Endothelial cell of umbilical vein (primary cell): ENCODE measurements at regions not wholly inside any gene's neighbourhood (a gene's known extent, or its start where the extent isn't known, plus 50 kb on each side); places are given as distances from the start of the nearest gene placed in this dataset.

Experiments
- BruUV-seq: library from RNA; stranded (reverse); fragments of 400-500 nt; replicated peaks from 2 replicates; lab custom pipeline; 2021; lab: Mats Ljungman, UMichigan
- CTCF ChIA-PET: fragments of 300-600, 350-600 bp; sonication (Branson Sonifier 250); formaldehyde crosslinking; loops from one replicate; lab custom pipeline; 2021; ENCODE audit warnings: antibody characterized with exemption, inconsistent platforms; lab: Charles Lee
- POLR2A ChIA-PET: fragments of 300-600, 350-600 bp; sonication (Branson Sonifier 250); formaldehyde crosslinking; loops from one replicate; lab custom pipeline; 2021; ENCODE audit warnings: antibody characterized with exemption, inconsistent platforms; lab: Charles Lee
- DNase-seq: peaks from one replicate; pipeline ENCODE4 v3.0.0-alpha.2; 2011; ENCODE audit warnings: low read depth, low spot score
- FAIRE-seq: peaks from 2 replicates; lab custom pipeline; 2011; peaks lifted over from hg19 to GRCh38; lab: Jason Lieb, UNC
- H2AFZ ChIP-seq: 2 replicates; pipeline ENCODE4 v1.6.0; 2012; ENCODE audit warnings: low read depth, low read length, control low read depth, inconsistent platforms
- H3K27ac ChIP-seq: 2 replicates; pipeline ENCODE4 v1.5.1; 2011; ENCODE audit warnings: low read depth, mild to moderate bottlenecking, control low read depth, low read length, moderate library complexity; ENCODE audit not compliant: insufficient read depth
- H3K27me3 ChIP-seq, 2 experiments: 2 replicates each; pipeline versions ENCODE4 v1.6.0 to v1.6.1; 2011; ENCODE audit warnings: low read length in 2 of 2, mixed read lengths in 1 of 2; ENCODE audit not compliant: control insufficient read depth in 2 of 2, insufficient read depth in 2 of 2
- H3K36me3 ChIP-seq, 2 experiments: 2 replicates in 1 of 2; 3 replicates in 1 of 2; pipeline ENCODE4 v1.5.1; 2011; ENCODE audit warnings: low read length in 2 of 2, mild to moderate bottlenecking in 1 of 2, moderate library complexity in 1 of 2; ENCODE audit not compliant: control insufficient read depth in 2 of 2, insufficient read depth in 2 of 2; ENCODE audit errors: extremely low read depth in 1 of 2
- H3K4me1 ChIP-seq: 3 replicates; pipeline ENCODE4 v1.5.1; 2011; ENCODE audit warnings: mild to moderate bottlenecking, low read length; ENCODE audit not compliant: control insufficient read depth, insufficient read depth; ENCODE audit errors: extremely low read depth
- H3K4me2 ChIP-seq: 2 replicates; pipeline ENCODE4 v1.6.1; 2011; ENCODE audit warnings: low read length, control low read depth, mixed read lengths; ENCODE audit not compliant: insufficient read depth
- H3K4me3 ChIP-seq, 3 experiments: fragments of 200-600 bp in 1 of 3; sonication (generic), shearing (Covaris generic) in 1 of 3; replicated peaks in 1 of 3; 2 replicates each; pipeline ENCODE4 v1.5.1; 2011 to 2016; ENCODE audit warnings: control low read depth in 3 of 3, low read length in 3 of 3, mild to moderate bottlenecking in 2 of 3, inconsistent platforms in 1 of 3, low read depth in 1 of 3, moderate library complexity in 1 of 3; ENCODE audit not compliant: insufficient read depth in 1 of 3
- H3K79me2 ChIP-seq: 2 replicates; pipeline ENCODE4 v1.6.0; 2012; ENCODE audit warnings: low read length, inconsistent platforms; ENCODE audit not compliant: control insufficient read depth, insufficient read depth
- H3K9ac ChIP-seq: replicated peaks from 2 replicates; pipeline ENCODE3; 2011; ENCODE audit warnings: low read length, control low read depth; ENCODE audit not compliant: insufficient read depth; ENCODE audit errors: extremely low read depth
- H3K9me1 ChIP-seq: replicated peaks from 3 replicates; pipeline ENCODE4 v1.6.0; 2011; ENCODE audit warnings: mild to moderate bottlenecking, low read length; ENCODE audit not compliant: control insufficient read depth, insufficient read depth; ENCODE audit errors: extremely low read depth
- H3K9me3 ChIP-seq: replicated peaks from 2 replicates; pipeline ENCODE4 v1.5.1; 2012; ENCODE audit warnings: low read length, inconsistent platforms; ENCODE audit not compliant: control insufficient read depth, insufficient read depth
- H4K20me1 ChIP-seq: replicated peaks from 2 replicates; pipeline ENCODE3; 2011; ENCODE audit warnings: mild to moderate bottlenecking, low read length; ENCODE audit not compliant: control insufficient read depth, insufficient read depth; ENCODE audit errors: extremely low read depth
- CTCF ChIP-seq, 2 donors: IDR thresholded peaks; 1 replicate in 1 of 2; 2 replicates in 1 of 2; pipeline ENCODE4 v1.5.1; 2011; ENCODE audit warnings: low read length in 2 of 2, mild to moderate bottlenecking in 2 of 2, moderate library complexity in 2 of 2, control low read depth in 1 of 2, inconsistent platforms in 1 of 2, low read depth in 1 of 2; ENCODE audit not compliant: insufficient read depth in 1 of 2; ENCODE audit errors: extremely low read depth in 1 of 2
- EZH2 ChIP-seq: IDR thresholded peaks from 2 replicates; pipeline ENCODE4 v1.6.1; 2012; ENCODE audit warnings: borderline replicate concordance, low read depth, mild to moderate bottlenecking, moderate library complexity, low read length, inconsistent platforms; ENCODE audit not compliant: severe bottlenecking
- FOS ChIP-seq: IDR thresholded peaks from 2 replicates; pipeline ENCODE4 v1.6.1; 2011; ENCODE audit warnings: mild to moderate bottlenecking, low read length, moderate library complexity, borderline replicate concordance; ENCODE audit not compliant: insufficient read depth
- GATA2 ChIP-seq: IDR thresholded peaks from 2 replicates; pipeline ENCODE4 v1.7.0; 2011; ENCODE audit warnings: low read depth, mild to moderate bottlenecking, moderate library complexity, mixed read lengths, low read length; ENCODE audit not compliant: insufficient read length, insufficient read depth
- JUN ChIP-seq: IDR thresholded peaks from 2 replicates; pipeline ENCODE4 v1.6.1; 2011; ENCODE audit warnings: borderline replicate concordance, low read depth; ENCODE audit not compliant: insufficient read length, insufficient read depth
- MAX ChIP-seq: IDR thresholded peaks from 2 replicates; pipeline ENCODE4 v1.6.1; 2011; ENCODE audit not compliant: insufficient read depth, insufficient read length
- MYC ChIP-seq: IDR thresholded peaks from one replicate; pipeline ENCODE4 v1.6.1; 2011; ENCODE audit warnings: mild to moderate bottlenecking, low read depth, low read length
- POLR2A ChIP-seq: IDR thresholded peaks from 2 replicates; pipeline ENCODE4 v1.6.1; 2012; ENCODE audit warnings: low read depth, mild to moderate bottlenecking, control low read depth, low read length
- POLR2AphosphoS5 ChIP-seq: IDR thresholded peaks from 2 replicates; pipeline ENCODE4 v1.6.1; 2012; ENCODE audit warnings: low read depth, mild to moderate bottlenecking, control low read depth, low read length, moderate library complexity; ENCODE audit not compliant: insufficient read depth
- dilution Hi-C: fragments of 300-500 bp; cut with MboI; formaldehyde crosslinking; loops from one replicate; pipeline ENCODE4 v1.15.0; 2019; ENCODE audit warnings: low sequenced_read_pairs; ENCODE audit not compliant: extremely low pct_ligation_motif_present
- intact Hi-C: fragments of 100-400 bp; cut with micrococcal nuclease; formaldehyde crosslinking; loops from one replicate; pipeline ENCODE4 v1.10.0; 2022

- Histone ChIP-seq H3K9ac (no peak overlapping the region), H3K79me2 (no peaks in the 10 kb centered on the region)
- intact Hi-C loops: no loop called here
These were observed 416.4 kb downstream of the BRD1 start for GRCh38 chr22:49411236-49411635.

More at GRCh38 chr22:49411236-49411635, 416.4 kb downstream of the BRD1 start:
- H3K27me3 ChIP-seq: no peaks in the 10 kb centered on the region
- no peaks in the 10 kb centered on the region for H3K9me1 ChIP-seq
- no peak for DNase-seq
- H3K4me2 ChIP-seq: no peak overlapping the region
- dilution Hi-C loops: no loop called here
- peaks cover 4% of the 10 kb centered on the region for H3K9me3 ChIP-seq
- no peaks in the 10 kb centered on the region for H3K36me3 ChIP-seq
- no TSS peak for BruUV-seq
- no peak overlapping the region for H3K27ac ChIP-seq
- no peak overlapping the region for H2AFZ ChIP-seq
- no peak overlapping the region for H3K4me3 ChIP-seq
- CTCF ChIA-PET: no interaction called here
- POLR2A ChIA-PET: no interaction called here
- TF ChIP-seq FOS: no peak
- TF ChIP-seq EZH2: no peak
- no peak for TF ChIP-seq GATA2
- no peak for TF ChIP-seq POLR2AphosphoS5
- no peak for TF ChIP-seq POLR2A
- TF ChIP-seq MYC: no peak
- no peak for TF ChIP-seq JUN
- TF ChIP-seq MAX: no peak
- TF ChIP-seq CTCF (IDR thresholded peaks at IDR 0.05; ENCODE audit: extremely low read depth in 1 of 2, insufficient read depth in 1 of 2, low read depth in 1 of 2, low read length in 2 of 2): no peak
- no peak for FAIRE-seq
- H3K4me1 ChIP-seq: no peaks in the 10 kb centered on the region
- no peaks in the 10 kb centered on the region for H4K20me1 ChIP-seq
